Fibroblast of lung (primary cell): ENCODE measurements at regions not wholly inside any gene's neighbourhood (a gene's known extent, or its start where the extent isn't known, plus 50 kb on each side); places are given as distances from the start of the nearest gene placed in this dataset.

Source experiments
- DNase-seq, 2 donors: peaks; one replicate each; pipeline versions ENCODE4 v3.0.0 to v3.0.0-alpha.2; 2010; ENCODE audit warnings: low read depth in 2 of 2
- H2AFZ ChIP-seq: 2 replicates; pipeline ENCODE4 v1.5.1; 2012; ENCODE audit warnings: low read length, control low read depth, inconsistent platforms
- H3K27ac ChIP-seq: 2 replicates; pipeline ENCODE4 v1.5.1; 2011; ENCODE audit warnings: low read length, control low read depth; ENCODE audit not compliant: insufficient read depth
- H3K27me3 ChIP-seq: 2 replicates; pipeline ENCODE4 v1.5.1; 2011; ENCODE audit warnings: mild to moderate bottlenecking, low read length; ENCODE audit not compliant: control insufficient read depth, insufficient read depth
- H3K36me3 ChIP-seq: 2 replicates; pipeline ENCODE4 v1.5.1; 2011; ENCODE audit warnings: low read length; ENCODE audit not compliant: control insufficient read depth, insufficient read depth
- H3K4me1 ChIP-seq: 2 replicates; pipeline ENCODE4 v1.5.1; 2011; ENCODE audit warnings: low read length; ENCODE audit not compliant: control insufficient read depth, insufficient read depth; ENCODE audit errors: extremely low read depth
- H3K4me2 ChIP-seq: 2 replicates; pipeline ENCODE4 v1.5.1; 2011; ENCODE audit warnings: low read length, control low read depth; ENCODE audit not compliant: insufficient read depth; ENCODE audit errors: extremely low read depth
- H3K4me3 ChIP-seq, 4 experiments: fragments of 200-600 bp in 1 of 4; sonication (generic) in 1 of 4; replicated peaks in 1 of 4; 2 replicates each; pipeline ENCODE4 v1.5.1; 2011 to 2016; ENCODE audit warnings: low read length in 4 of 4, low read depth in 3 of 4, mild to moderate bottlenecking in 3 of 4, control low read depth in 2 of 4, inconsistent platforms in 1 of 4, mixed read lengths in 1 of 4; ENCODE audit not compliant: insufficient read depth in 1 of 4; ENCODE audit errors: control extremely low read depth in 1 of 4
- H3K79me2 ChIP-seq: 2 replicates; pipeline ENCODE4 v1.5.1; 2012; ENCODE audit warnings: mild to moderate bottlenecking, low read length, inconsistent platforms; ENCODE audit not compliant: control insufficient read depth, insufficient read depth
- H3K9ac ChIP-seq: 2 replicates; pipeline ENCODE4 v1.5.1; 2011; ENCODE audit warnings: mild to moderate bottlenecking, low read length, control low read depth; ENCODE audit not compliant: insufficient read depth
- H3K9me3 ChIP-seq: 2 replicates; pipeline ENCODE4 v1.5.1; 2012; ENCODE audit warnings: low read depth, low read length; ENCODE audit not compliant: control insufficient read depth, insufficient read depth
- H4K20me1 ChIP-seq: 2 replicates; pipeline ENCODE4 v1.5.1; 2011; ENCODE audit warnings: low read length; ENCODE audit not compliant: control insufficient read depth, insufficient read depth; ENCODE audit errors: extremely low read depth
- CTCF ChIP-seq, 2 donors: IDR thresholded peaks in 1 of 2; conservative IDR thresholded peaks in 1 of 2; 1 replicate in 1 of 2; 2 replicates in 1 of 2; pipeline ENCODE4 v1.5.1; 2011 to 2012; ENCODE audit warnings: low read length in 2 of 2, control low read depth in 1 of 2, inconsistent platforms in 1 of 2, low read depth in 1 of 2, mild to moderate bottlenecking in 1 of 2
- EZH2 ChIP-seq: IDR thresholded peaks from 2 replicates; pipeline ENCODE4 v1.5.1; 2012; ENCODE audit warnings: low read length, control low read depth, mild to moderate bottlenecking; ENCODE audit errors: missing control alignments

GRCh38 chr11:71178076-71178475 is 74.3 kb downstream of the SHANK2 start:
- H3K27me3 ChIP-seq = no peaks in the 10 kb centered on the region
- H3K4me1 ChIP-seq = no peaks in the 10 kb centered on the region
- no peaks in the 10 kb centered on the region for H3K36me3 ChIP-seq
- H3K4me3 ChIP-seq = no peak overlapping the region
- DNase-seq = no peak
- no peaks in the 10 kb centered on the region for H3K79me2 ChIP-seq
- H4K20me1 ChIP-seq = no peaks in the 10 kb centered on the region
- H3K9ac ChIP-seq = no peak overlapping the region
- H2AFZ ChIP-seq = no peak overlapping the region
- no peak overlapping the region for H3K4me2 ChIP-seq
- no peaks in the 10 kb centered on the region for H3K9me3 ChIP-seq
- TF ChIP-seq CTCF (conservative IDR thresholded peaks at IDR 0.05 in 1 of 2, IDR thresholded peaks at IDR 0.05 in 1 of 2; ENCODE audit: low read depth in 1 of 2, low read length in 2 of 2) (no peak), EZH2 (no peak)
- no peak overlapping the region for H3K27ac ChIP-seq

GRCh38 chr11:71176812-71177211 is 75.6 kb downstream of the SHANK2 start:
- Histone ChIP-seq H3K36me3 (no peaks in the 10 kb centered on the region), H3K9me3 (no peaks in the 10 kb centered on the region), H3K4me1 (no peaks in the 10 kb centered on the region), H4K20me1 (no peaks in the 10 kb centered on the region), H3K27me3 (no peaks in the 10 kb centered on the region), H2AFZ (no peak overlapping the region), H3K4me3 (no peak overlapping the region), H3K79me2 (no peaks in the 10 kb centered on the region), H3K27ac (no peak overlapping the region), H3K4me2 (no peak overlapping the region), H3K9ac (no peak overlapping the region)
- DNase-seq = no peak
- TF ChIP-seq CTCF (conservative IDR thresholded peaks at IDR 0.05 in 1 of 2, IDR thresholded peaks at IDR 0.05 in 1 of 2; ENCODE audit: low read depth in 1 of 2, low read length in 2 of 2) (no peak), EZH2 (no peak)

- Histone ChIP-seq H3K36me3 (no peaks in the 10 kb centered on the region), H2AFZ (no peak overlapping the region), H3K27me3 (no peaks in the 10 kb centered on the region), H3K9me3 (no peaks in the 10 kb centered on the region), H3K27ac (no peak overlapping the region), H4K20me1 (no peaks in the 10 kb centered on the region), H3K79me2 (no peaks in the 10 kb centered on the region), H3K4me2 (no peak overlapping the region), H3K9ac (no peak overlapping the region), H3K4me1 (no peaks in the 10 kb centered on the region), H3K4me3 (no peak overlapping the region)
- TF ChIP-seq EZH2 (no peak), CTCF (conservative IDR thresholded peaks at IDR 0.05 in 1 of 2, IDR thresholded peaks at IDR 0.05 in 1 of 2; ENCODE audit: low read depth in 1 of 2, low read length in 2 of 2) (no peak)
- DNase-seq = no peak
Observed at GRCh38 chr11:71173709-71174108, 78.7 kb downstream of the SHANK2 start.
